DMS 273 (cell line): ENCODE measurements at regions not wholly inside any gene's neighbourhood (a gene's known extent, or its start where the extent isn't known, plus 50 kb on each side); places are given as distances from the start of the nearest gene placed in this dataset.
A peak's percentile ranks its signal among the peaks of the same experiment; 100 is the strongest.

Experiments used
- DNase-seq: peaks from one replicate; lab custom pipeline; 2025; ENCODE audit not compliant: unreplicated experiment; lab: John Stamatoyannopoulos, UW

GRCh38 chr2:16019617-16020351 lies 79.4 kb downstream of the MYCN start:
- DNase-seq = no peak

GRCh38 chr2:16019060-16019480 lies 78.7 kb downstream of the MYCN start:
- no peak for DNase-seq

GRCh38 chr2:16018277-16019059 lies 78.1 kb downstream of the MYCN start:
- no peak for DNase-seq

DNA sequence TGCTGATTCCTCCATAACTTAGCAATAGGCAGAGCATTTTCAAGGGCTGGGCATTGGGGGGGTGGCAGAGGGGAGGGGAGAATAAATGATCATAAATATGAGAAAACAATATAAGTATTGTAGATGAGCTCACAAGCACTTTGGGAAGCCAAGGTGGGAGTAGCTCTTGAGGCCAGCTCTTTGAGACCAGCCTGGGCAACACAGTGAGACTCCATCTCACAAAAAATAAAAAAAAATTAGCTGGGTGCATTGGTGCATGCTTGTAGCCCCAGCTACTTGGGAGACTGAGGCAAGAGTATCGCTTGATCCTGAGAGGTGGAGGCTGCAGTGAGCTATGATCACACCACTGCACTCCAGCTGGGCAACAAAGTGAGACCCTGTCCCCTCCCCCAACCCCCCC lies 75.9 kb downstream of the MYCN start:
- no peak for DNase-seq

GRCh38 chr2:16015903-16016265 lies 75.5 kb downstream of the MYCN start:
- no peak for DNase-seq

GRCh38 chr2:16015210-16015902 lies 75.0 kb downstream of the MYCN start:
- DNase-seq = no peak

DNA sequence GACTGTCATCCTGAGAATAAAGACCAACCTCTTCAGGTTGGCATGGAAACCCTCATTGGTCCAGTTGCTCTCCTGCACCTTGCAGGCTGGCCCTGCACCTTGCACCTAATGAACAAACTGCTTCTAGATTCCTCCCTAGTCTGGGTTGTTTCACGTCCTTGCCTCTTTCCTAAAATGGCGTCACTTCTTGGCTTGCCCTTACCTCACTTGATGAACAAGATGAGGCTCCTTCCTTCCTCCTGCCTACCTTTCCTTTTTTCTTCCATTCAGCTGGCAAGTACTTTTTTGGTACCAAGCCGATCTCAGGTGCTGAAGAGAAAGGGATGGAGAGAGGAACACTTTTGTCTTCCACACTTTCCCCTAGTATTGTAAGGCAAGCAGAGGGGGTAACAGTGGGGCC lies 74.5 kb downstream of the MYCN start:
- DNase-seq = no peak

- DNase-seq = peak; percentile 32
These were observed 73.9 kb downstream of the MYCN start for GRCh38 chr2:16014041-16014787.

- DNase-seq = peak; percentile 28
These were observed 73.1 kb downstream of the MYCN start for GRCh38 chr2:16013359-16013911.

GRCh38 chr2:16012626-16013358 lies 72.4 kb downstream of the MYCN start:
- peak; percentile 80 for DNase-seq

- DNase-seq = no peak
These were observed 71.8 kb downstream of the MYCN start for GRCh38 chr2:16012029-16012596.

DNA sequence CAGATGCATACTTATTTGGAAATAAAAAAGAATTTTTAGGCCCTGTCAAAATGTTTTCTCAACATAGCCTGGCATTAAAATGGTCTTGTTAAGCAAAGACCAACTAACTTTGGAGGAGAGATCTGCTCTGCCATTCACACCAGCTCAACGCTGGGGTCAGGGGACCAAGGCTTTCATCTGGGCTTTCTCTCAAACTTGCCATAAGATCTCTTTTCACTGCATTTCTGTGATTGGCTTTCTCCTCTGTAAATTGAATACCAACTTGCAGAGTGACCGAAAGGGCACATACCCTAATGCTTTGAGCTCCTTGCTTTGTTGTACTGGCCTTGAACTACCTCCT lies 71.2 kb downstream of the MYCN start:
- no peak for DNase-seq

- DNase-seq = no peak
These were observed 70.7 kb downstream of the MYCN start for GRCh38 chr2:16010951-16011620.

- DNase-seq = no peak
These were observed 69.7 kb downstream of the MYCN start for GRCh38 chr2:16010011-16010410.

- DNase-seq = no peak
These were observed 69.2 kb downstream of the MYCN start for GRCh38 chr2:16009560-16009959.

- no peak for DNase-seq
These were observed 68.5 kb downstream of the MYCN start for GRCh38 chr2:16008856-16009255.

DNA sequence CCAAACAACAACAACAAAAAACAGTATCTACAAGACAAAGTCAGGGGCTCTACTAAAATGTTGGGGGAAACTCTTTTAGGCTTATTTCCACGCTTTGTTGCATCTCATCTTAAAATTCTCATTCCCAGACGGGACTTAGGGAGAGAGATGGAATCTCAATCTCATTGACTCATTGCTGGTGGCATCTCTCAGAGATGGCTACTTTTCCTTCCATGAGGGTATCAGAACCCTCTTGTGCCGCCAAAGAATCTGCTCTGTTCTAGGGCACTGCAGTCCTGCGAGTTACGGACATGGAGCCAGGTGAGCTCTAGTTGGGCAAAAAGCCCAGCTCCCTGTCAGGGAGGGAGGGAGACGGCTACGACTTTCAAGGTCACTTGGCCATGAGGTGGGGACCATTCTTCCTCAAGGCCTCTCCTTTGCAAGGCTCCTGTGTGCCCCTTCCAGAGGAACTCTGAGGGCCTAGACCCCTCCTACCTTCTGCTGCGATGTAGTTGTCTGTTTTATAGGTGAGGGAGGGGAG lies 68.0 kb downstream of the MYCN start:
- no peak for DNase-seq

- no peak for DNase-seq
These were observed 67.0 kb downstream of the MYCN start for GRCh38 chr2:16007167-16007934.
